Skeletal muscle satellite cell (primary cell): ENCODE measurements at regions not wholly inside any gene's neighbourhood (a gene's known extent, or its start where the extent isn't known, plus 50 kb on each side); places are given as distances from the start of the nearest gene placed in this dataset.
"Not testable (repeated sequence)": the region's sequence is repeated elsewhere in the genome, so short reads cannot be mapped to it uniquely, and the experiment has no call there.

Experiments
- H3K27me3 ChIP-seq: 2 replicates; pipeline ENCODE4 v1.7.0; 2013; ENCODE audit warnings: low read length; ENCODE audit not compliant: control insufficient read depth, insufficient read depth
- H3K36me3 ChIP-seq: 2 replicates; pipeline ENCODE4 v1.7.0; 2013; ENCODE audit warnings: mild to moderate bottlenecking, control low read depth, low read length; ENCODE audit not compliant: insufficient read depth
- H3K4me1 ChIP-seq: 2 replicates; pipeline ENCODE4 v1.7.0; 2013; ENCODE audit warnings: low read length; ENCODE audit not compliant: control insufficient read depth, insufficient read depth
- H3K4me2 ChIP-seq: 2 replicates; pipeline ENCODE4 v1.7.0; 2013; ENCODE audit warnings: mild to moderate bottlenecking, low read length
- H3K4me3 ChIP-seq: 2 replicates; pipeline ENCODE4 v1.7.0; 2013; ENCODE audit warnings: low read length
- H3K9ac ChIP-seq: 2 replicates; pipeline ENCODE4 v1.7.0; 2013; ENCODE audit warnings: mild to moderate bottlenecking, low read depth, low read length, moderate library complexity
- H3K9me3 ChIP-seq: replicated peaks from 2 replicates; pipeline ENCODE4 v1.7.0; 2013; ENCODE audit warnings: mild to moderate bottlenecking, control low read depth, low read length

DNA sequence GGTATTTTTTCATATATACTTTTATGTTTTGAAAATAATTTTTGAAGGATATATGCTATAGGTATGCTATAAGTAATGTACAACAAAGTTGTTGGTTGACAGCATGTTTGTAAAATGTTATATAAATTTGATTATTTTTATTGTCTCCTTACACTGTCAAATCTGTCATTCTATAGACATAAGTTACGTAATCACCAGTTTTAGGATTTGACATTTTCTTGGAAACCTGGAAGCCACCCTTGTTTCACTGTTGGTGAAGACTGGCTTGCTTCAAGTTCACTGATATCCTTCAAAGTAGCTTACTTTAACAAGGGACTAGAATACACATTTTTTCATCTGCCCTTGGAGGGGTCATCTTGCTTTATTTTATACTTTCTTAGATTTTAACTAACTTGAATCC is 1288.6 kb upstream of the EYS start:
- H3K36me3 ChIP-seq = no peaks in the 10 kb centered on the region
- no peaks in the 10 kb centered on the region for H3K27me3 ChIP-seq
- no peaks in the 10 kb centered on the region for H3K9me3 ChIP-seq
- H3K4me1 ChIP-seq = no peaks in the 10 kb centered on the region
- H3K4me3 ChIP-seq = no peak overlapping the region
- no peak overlapping the region for H3K4me2 ChIP-seq
- H3K9ac ChIP-seq = no peak overlapping the region

DNA sequence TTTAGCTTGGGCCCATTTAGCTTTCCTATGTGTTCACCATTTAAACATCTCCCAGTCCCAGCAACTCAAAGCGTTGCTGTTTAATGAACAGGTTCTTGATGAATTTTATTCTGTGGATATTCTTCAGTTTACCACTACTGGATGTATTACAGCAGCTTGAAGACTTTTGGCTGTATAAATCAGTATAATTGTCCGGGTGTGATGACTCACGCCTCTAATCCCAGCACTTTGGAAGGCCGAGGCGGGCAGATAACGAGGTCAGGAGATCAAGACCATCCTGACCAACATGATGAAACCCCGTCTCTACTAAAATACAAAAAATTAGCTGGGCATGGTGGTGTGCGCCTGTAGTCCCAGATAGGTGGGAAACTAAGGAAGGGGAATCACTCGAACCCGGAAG is 1286.7 kb upstream of the EYS start:
- not testable (repeated sequence) for H3K4me2 ChIP-seq, H3K36me3 ChIP-seq, H3K4me3 ChIP-seq, H3K27me3 ChIP-seq, H3K9ac ChIP-seq, H3K4me1 ChIP-seq, H3K9me3 ChIP-seq

DNA sequence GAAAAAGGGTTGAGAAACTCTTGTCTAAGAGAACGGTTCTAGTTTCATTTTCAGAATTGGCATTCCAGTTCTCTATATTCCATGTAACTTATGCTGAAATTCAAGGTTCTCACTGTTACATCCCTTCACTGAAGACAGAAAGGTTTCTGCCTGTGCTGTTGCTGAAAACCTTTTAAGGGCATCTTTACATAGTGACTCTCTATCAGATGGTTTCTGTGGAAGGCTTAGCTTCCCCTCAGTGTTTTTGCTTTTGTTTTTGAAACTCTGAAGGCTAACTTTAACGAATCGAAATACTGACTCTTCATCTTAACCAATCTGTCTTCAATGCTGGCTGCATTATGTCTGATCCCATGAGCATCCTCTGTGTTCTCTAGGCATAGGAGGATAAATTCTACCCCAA is 1286.2 kb upstream of the EYS start:
- Histone ChIP-seq H3K27me3 (no peaks in the 10 kb centered on the region), H3K4me1 (no peaks in the 10 kb centered on the region), H3K4me3 (no peak overlapping the region), H3K4me2 (no peak overlapping the region), H3K36me3 (no peaks in the 10 kb centered on the region), H3K9me3 (no peaks in the 10 kb centered on the region), H3K9ac (no peak overlapping the region)

DNA sequence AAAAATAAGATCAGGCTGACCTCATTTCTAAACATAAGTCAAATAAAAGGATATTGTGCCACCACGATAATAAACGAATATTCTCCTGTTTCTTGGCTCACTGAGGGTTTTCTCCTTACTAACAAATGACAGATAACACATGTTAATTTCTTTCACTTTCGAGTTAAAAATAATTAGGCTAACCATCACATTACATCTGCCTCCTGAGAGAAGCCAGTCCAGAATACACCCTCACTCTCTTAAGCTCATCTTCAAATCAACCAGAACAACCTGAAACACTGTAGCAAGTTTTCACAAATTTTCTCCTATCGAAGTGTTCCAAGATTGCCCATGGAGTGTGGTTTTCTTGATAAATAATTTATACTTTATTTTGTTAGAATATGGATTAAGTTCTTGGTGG is 1285.6 kb upstream of the EYS start:
- Histone ChIP-seq H3K36me3 (no peaks in the 10 kb centered on the region), H3K4me1 (no peaks in the 10 kb centered on the region), H3K9me3 (no peaks in the 10 kb centered on the region), H3K27me3 (no peaks in the 10 kb centered on the region), H3K4me3 (no peak overlapping the region), H3K9ac (no peak overlapping the region), H3K4me2 (no peak overlapping the region)

DNA sequence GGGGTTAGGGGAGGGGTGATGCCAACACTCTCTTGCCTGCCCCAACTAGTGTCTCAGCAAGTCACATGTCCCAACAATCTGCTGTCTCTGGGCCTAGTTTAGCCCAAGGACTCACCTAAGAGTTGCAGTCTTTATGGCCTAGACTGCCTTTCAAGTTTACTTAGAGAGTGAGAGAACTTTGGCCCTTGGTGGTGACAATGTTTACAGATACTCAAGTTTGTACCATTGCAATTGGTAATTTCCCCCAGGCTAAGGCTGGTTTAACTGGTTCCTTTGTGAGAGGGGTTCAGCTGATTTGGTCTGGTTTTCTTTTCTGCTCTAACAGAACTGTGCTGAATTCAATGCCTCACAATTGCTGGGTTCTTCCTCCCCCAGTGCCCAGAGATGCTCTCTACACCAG is 1279.9 kb upstream of the EYS start:
- no peak overlapping the region for H3K9ac ChIP-seq
- H3K4me2 ChIP-seq = no peak overlapping the region
- no peaks in the 10 kb centered on the region for H3K4me1 ChIP-seq
- no peak overlapping the region for H3K4me3 ChIP-seq
- peaks cover 4% of the 10 kb centered on the region for H3K9me3 ChIP-seq
- no peaks in the 10 kb centered on the region for H3K36me3 ChIP-seq
- H3K27me3 ChIP-seq = no peaks in the 10 kb centered on the region

DNA sequence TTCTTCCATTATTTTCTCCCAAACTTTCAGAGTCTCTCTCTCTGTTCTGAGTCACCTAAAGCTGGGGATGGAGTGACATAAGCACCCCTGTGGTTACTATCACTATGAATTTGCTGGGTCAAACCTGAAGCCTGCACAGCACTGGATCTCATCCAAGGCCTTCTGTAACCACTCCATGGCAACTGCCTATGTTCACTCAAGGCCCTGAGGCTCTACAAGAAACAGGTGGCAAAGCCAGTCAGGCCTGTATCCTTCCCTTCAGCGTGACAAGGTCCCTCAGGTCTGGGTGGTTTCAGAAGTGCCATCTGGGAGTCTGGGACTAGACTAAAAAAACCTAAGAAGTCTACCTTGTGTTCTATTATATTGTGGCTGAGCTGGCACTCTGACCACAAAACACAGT is 1278.8 kb upstream of the EYS start:
- Histone ChIP-seq H3K27me3 (no peaks in the 10 kb centered on the region), H3K4me3 (no peak overlapping the region), H3K9me3 (peaks cover 4% of the 10 kb centered on the region), H3K4me1 (no peaks in the 10 kb centered on the region), H3K4me2 (no peak overlapping the region), H3K9ac (no peak overlapping the region), H3K36me3 (no peaks in the 10 kb centered on the region)

DNA sequence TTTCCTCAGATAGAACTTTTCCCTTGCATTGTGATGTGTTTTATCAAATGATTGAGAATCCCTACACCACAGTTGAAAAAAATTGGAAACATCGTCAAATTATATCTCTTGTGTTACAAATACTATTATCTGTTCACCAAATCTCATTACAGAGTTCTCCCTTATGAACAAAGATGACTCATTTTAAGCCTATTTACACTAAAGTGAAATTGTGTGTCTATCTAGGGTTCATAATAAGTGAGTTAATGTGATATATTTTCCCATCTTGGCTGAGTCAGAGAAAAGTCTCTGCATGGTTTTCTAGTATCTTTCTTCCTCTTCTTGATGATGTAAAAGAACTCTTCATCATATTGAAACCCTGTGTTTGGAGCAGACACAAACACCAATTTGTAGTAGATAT is 1263.3 kb upstream of the EYS start:
- Histone ChIP-seq H3K27me3 (no peaks in the 10 kb centered on the region), H3K9ac (no peak overlapping the region), H3K4me3 (no peak overlapping the region), H3K36me3 (no peaks in the 10 kb centered on the region), H3K4me2 (no peak overlapping the region), H3K9me3 (no peaks in the 10 kb centered on the region), H3K4me1 (no peaks in the 10 kb centered on the region)

DNA sequence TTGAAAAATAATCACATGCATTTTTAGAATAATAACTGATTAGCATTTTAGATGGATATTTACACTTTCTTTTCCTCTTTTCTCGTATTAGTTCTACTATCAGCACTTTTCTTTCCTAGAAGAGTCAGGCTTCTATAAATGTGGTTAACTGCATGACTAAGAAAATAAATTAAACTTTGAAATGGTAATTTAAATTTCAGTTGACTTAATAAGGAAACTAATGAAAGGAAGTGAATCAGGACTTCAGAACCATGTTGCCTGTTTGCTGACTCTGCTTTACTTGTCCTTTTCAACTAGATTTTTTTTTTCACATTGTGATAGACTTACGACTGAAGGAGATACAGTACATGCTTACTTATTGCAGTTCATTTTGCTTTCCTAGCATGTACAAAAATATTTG is 1258.2 kb upstream of the EYS start:
- H3K36me3 ChIP-seq = no peaks in the 10 kb centered on the region
- no peak overlapping the region for H3K9ac ChIP-seq
- H3K4me3 ChIP-seq = no peak overlapping the region
- no peaks in the 10 kb centered on the region for H3K4me1 ChIP-seq
- no peaks in the 10 kb centered on the region for H3K27me3 ChIP-seq
- no peak overlapping the region for H3K4me2 ChIP-seq
- peaks cover 3% of the 10 kb centered on the region for H3K9me3 ChIP-seq

DNA sequence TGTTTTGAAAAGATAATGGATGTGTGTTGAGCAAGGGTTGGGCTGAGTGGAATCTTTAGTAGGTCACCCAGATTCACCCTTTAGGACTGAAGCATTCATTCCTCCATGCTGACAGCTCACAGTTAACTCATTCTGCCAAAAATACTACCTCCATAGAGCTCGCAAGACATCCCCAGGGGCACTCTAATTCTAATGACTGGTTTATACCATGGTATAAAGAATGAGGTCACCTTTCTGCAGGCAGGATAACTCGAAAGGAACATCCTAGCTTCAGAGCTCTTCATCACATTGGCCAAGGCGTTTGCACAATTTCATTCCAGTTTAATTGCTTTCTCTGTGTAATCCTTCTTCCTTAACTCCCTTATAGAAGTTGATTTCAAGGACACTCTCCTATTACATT is 1257.2 kb upstream of the EYS start:
- Histone ChIP-seq H3K4me1 (no peaks in the 10 kb centered on the region), H3K27me3 (no peaks in the 10 kb centered on the region), H3K9ac (no peak overlapping the region), H3K4me3 (no peak overlapping the region), H3K9me3 (peaks cover 3% of the 10 kb centered on the region), H3K4me2 (no peak overlapping the region), H3K36me3 (no peaks in the 10 kb centered on the region)

DNA sequence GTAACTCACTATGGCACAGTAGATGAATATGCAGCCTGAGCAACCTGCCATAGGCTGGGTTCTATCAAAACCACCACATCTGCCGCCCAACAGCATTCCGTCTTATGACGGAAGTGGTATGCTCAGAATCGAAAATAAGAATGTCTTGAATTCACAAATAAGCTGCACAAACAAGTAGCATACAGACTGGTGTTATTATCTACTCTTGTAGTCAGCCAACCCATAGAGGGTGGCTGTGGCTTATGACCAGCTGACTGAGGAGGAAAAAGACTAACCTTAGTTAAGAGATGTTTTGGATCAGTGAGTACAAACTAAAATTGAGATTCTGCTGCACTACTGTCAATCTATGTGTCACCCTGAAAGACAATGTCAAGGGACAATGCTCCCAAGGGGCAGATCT is 1255.1 kb upstream of the EYS start:
- Histone ChIP-seq H3K4me1 (no peaks in the 10 kb centered on the region), H3K4me3 (no peak overlapping the region), H3K9ac (no peak overlapping the region), H3K27me3 (no peaks in the 10 kb centered on the region), H3K9me3 (peaks cover 3% of the 10 kb centered on the region), H3K4me2 (no peak overlapping the region), H3K36me3 (no peaks in the 10 kb centered on the region)

DNA sequence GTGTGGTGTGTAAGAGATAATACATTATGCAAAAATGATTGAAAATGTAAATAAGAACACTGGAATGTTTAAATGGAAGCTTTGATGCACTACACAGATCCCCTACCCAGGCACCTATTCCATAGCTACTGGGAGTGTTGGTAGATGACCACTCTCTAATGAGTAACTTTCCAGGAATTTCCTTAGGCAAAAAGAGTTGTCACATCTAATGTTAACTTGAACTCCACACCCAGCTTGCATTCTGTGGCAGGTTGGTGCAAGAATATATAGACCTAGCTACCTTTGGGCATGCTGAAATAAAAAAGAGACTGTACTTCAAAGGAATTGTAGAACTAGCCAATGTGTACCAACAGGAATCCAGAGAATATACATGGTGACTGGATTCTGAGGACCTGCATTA is 1254.2 kb upstream of the EYS start:
- no peak overlapping the region for H3K9ac ChIP-seq
- H3K9me3 ChIP-seq = peaks cover 3% of the 10 kb centered on the region
- no peaks in the 10 kb centered on the region for H3K4me1 ChIP-seq
- no peaks in the 10 kb centered on the region for H3K36me3 ChIP-seq
- no peak overlapping the region for H3K4me3 ChIP-seq
- H3K4me2 ChIP-seq = no peak overlapping the region
- no peaks in the 10 kb centered on the region for H3K27me3 ChIP-seq

DNA sequence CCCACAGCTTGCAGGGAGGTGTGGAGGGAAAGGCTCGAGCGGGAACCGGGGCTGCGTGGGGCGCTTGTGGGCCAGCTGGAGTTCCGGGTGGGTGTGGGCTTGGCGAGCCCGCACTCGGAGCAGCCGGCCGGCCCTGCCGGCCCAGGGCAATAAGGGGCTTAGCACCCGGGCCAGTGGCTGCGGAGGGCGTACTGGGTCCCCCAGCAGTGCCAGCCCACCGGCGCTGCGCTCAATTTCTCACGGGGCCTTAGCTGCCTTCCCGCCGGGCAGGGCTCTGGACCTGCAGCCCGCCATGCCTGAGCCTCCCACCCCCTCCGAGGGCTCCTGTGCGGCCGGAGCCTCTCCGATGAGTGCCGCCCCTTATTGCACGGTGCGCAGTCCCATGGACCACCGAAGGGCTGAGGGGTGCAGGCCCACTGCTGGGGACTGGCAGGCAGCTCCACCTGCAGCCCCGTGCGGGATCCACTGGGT is 1242.2 kb upstream of the EYS start:
- no peak overlapping the region for H3K4me3 ChIP-seq
- H3K36me3 ChIP-seq = no peaks in the 10 kb centered on the region
- H3K9ac ChIP-seq = no peak overlapping the region
- H3K4me2 ChIP-seq = no peak overlapping the region
- no peaks in the 10 kb centered on the region for H3K27me3 ChIP-seq
- no peaks in the 10 kb centered on the region for H3K9me3 ChIP-seq
- H3K4me1 ChIP-seq = no peaks in the 10 kb centered on the region
